Tibial nerve (tissue), 4 donors: ENCODE measurements at regions not wholly inside any gene's neighbourhood (a gene's known extent, or its start where the extent isn't known, plus 50 kb on each side); places are given as distances from the start of the nearest gene placed in this dataset.

Experiments used
- EP300 ChIP-seq, 2 donors: sonication (generic); formaldehyde crosslinking; IDR thresholded peaks; one replicate each; pipeline ENCODE4 v1.6.1; 2017; ENCODE audit warnings: antibody characterized with exemption in 2 of 2, mild to moderate bottlenecking in 1 of 2
- POLR2A ChIP-seq, 2 donors: fragments of 450-650 bp; IDR thresholded peaks; one replicate each; pipeline ENCODE4 v1.6.1; 2017; ENCODE audit warnings: antibody characterized with exemption in 2 of 2, mild to moderate bottlenecking in 2 of 2, moderate library complexity in 2 of 2
- TF ChIP-seq, protein P1 (sequence below), 5 experiments: fragments of 200-600 bp in 3 of 5; fragments of 450-650 bp in 2 of 5; sonication (generic) in 3 of 5; IDR thresholded peaks; one replicate each; pipeline ENCODE4 v1.5.1; 2016 to 2019; ENCODE audit warnings: antibody characterized with exemption in 5 of 5, mild to moderate bottlenecking in 3 of 5, moderate library complexity in 2 of 5

DNA sequence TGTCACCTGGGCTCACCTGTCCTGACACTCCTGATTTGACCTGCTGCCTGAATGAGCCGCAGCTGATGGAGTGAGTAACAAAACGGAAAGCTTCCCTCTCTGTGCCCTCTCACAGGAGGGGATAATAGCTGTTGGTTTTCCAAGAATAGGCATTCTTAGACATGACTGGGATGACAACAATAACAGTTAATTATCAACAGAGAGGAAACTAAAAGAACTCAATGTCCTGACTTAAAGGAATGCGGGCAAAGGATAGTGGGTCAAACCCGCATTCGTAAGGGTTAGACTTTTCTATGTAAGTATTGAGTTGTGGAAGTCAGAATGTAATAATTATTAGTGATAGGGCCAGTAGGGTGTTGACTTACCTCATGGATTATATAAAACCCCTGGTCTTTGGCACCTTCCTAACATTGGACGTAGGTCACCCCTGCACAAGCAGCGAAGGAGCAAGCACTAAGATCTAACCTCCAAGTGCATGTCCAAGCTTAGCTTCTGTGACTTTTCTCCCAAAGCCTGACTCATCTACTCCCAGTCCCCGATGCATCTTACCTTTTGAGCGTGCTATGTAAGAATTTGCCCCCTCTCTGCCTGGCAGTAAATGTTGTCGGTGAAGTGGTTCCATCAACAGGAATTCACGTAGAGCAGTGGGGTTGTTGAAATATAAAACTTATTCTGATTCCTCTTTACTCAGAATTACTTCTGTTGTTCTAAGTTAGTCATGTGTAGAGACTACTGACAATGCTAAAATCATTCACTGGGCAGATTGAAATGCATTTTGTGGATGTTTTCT is 442.3 kb downstream of the FGF9 start:
- TF ChIP-seq POLR2A (IDR thresholded peaks at IDR 0.05) (no peak), EP300 (IDR thresholded peaks at IDR 0.05) (no peak)
- TF ChIP-seq, protein P1, sequence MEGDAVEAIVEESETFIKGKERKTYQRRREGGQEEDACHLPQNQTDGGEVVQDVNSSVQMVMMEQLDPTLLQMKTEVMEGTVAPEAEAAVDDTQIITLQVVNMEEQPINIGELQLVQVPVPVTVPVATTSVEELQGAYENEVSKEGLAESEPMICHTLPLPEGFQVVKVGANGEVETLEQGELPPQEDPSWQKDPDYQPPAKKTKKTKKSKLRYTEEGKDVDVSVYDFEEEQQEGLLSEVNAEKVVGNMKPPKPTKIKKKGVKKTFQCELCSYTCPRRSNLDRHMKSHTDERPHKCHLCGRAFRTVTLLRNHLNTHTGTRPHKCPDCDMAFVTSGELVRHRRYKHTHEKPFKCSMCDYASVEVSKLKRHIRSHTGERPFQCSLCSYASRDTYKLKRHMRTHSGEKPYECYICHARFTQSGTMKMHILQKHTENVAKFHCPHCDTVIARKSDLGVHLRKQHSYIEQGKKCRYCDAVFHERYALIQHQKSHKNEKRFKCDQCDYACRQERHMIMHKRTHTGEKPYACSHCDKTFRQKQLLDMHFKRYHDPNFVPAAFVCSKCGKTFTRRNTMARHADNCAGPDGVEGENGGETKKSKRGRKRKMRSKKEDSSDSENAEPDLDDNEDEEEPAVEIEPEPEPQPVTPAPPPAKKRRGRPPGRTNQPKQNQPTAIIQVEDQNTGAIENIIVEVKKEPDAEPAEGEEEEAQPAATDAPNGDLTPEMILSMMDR (IDR thresholded peaks at IDR 0.05) = no peak
